Uterus (tissue), 2 donors: ENCODE measurements at regions not wholly inside any gene's neighbourhood (a gene's known extent, or its start where the extent isn't known, plus 50 kb on each side); places are given as distances from the start of the nearest gene placed in this dataset.
"Not testable (repeated sequence)": the region's sequence is repeated elsewhere in the genome, so short reads cannot be mapped to it uniquely, and the experiment has no call there.

Experiments
- CTCF ChIP-seq, 4 experiments: fragments of 200-600 bp in 2 of 4; fragments of 450-650 bp in 2 of 4; sonication (generic) in 2 of 4; IDR thresholded peaks; one replicate each; pipeline ENCODE4 v1.5.1; 2016 to 2019; ENCODE audit warnings: antibody characterized with exemption in 4 of 4, mild to moderate bottlenecking in 2 of 4, moderate library complexity in 1 of 4
- POLR2A ChIP-seq, 2 donors: fragments of 450-650 bp; IDR thresholded peaks; one replicate each; pipeline ENCODE4 v1.6.1; 2016; ENCODE audit warnings: antibody characterized with exemption in 2 of 2, mild to moderate bottlenecking in 1 of 2, moderate library complexity in 1 of 2

GRCh38 chr22:15849772-15850171, 159.9 kb downstream of the POTEH start:
- TF ChIP-seq CTCF, POLR2A (IDR thresholded peaks at IDR 0.05): not testable (repeated sequence)
